HepG2 (cell line): ENCODE measurements at regions not wholly inside any gene's neighbourhood (a gene's known extent, or its start where the extent isn't known, plus 50 kb on each side); places are given as distances from the start of the nearest gene placed in this dataset.

Source experiments
- GATA4 ChIP-seq: sonication (generic); IDR thresholded peaks from 2 replicates; pipeline ENCODE4 v1.6.1; 2016; ENCODE audit warnings: antibody characterized with exemption, low read depth, borderline replicate concordance
- NCOA1 ChIP-seq: sonication (generic); formaldehyde crosslinking; IDR thresholded peaks from 2 replicates; pipeline ENCODE4 v1.9.0; 2021; ENCODE audit warnings: missing genetic modification reagents
- SIN3A ChIP-seq: IDR thresholded peaks from 2 replicates; pipeline ENCODE4 v1.6.1; 2011; ENCODE audit warnings: low read depth, mild to moderate bottlenecking, control low read depth, low read length, borderline replicate concordance
- ZNF710 ChIP-seq: sonication (generic); formaldehyde crosslinking; IDR thresholded peaks from 2 replicates; pipeline ENCODE4 v1.5.0; 2020; ENCODE audit warnings: mild to moderate bottlenecking, missing genetic modification reagents, borderline replicate concordance

DNA sequence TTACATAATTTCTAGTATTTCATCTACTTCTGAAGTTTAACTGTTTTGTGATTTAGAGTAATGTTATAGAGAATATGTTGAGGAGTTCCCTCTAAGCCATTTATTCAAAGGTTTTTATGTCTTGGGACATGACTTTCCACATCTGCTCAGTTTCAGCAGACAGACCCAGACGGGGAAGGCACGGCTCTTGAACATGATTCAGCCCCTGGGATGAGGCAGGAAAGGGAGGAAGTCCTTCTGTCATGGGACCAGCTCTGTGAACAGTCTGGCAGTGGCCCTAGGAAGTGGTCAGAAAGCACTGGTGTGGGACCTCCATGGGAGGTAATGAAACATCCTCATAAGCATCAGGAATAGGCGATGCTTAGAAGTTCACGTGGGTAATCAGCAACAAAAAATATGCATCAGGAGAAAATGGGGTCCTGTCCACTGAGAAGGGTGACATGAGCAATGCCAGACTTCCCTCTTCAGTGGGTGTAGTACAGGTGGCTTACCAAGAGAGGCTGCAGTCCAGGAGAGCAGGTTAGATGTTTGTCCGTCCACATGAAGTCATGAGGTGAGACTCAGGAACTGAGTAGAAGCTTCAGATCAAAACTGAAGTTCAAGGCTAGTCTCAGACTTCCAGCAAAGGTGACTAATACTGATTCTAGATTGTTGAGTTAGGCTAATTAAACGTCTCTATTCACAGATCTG, 248.5 kb downstream of the IPO8 start:
- TF ChIP-seq SIN3A: no peak
- no peak for TF ChIP-seq ZNF710 (CRISPR knock-in tag)
- TF ChIP-seq GATA4: no peak
- no peak for TF ChIP-seq NCOA1 (CRISPR knock-in tag)
